Stimulated activated CD8-positive, alpha-beta memory T cell treated with anti-CD3 and anti-CD28 coated beads, Interleukin-7, amount 100 ng/mL, for 4 hours (primary cell): ENCODE measurements at regions not wholly inside any gene's neighbourhood (a gene's known extent, or its start where the extent isn't known, plus 50 kb on each side); places are given as distances from the start of the nearest gene placed in this dataset.

Experiments
- DNase-seq, 2 donors: peaks; one replicate each; pipeline ENCODE4 v3.0.0-alpha.2; 2020; ENCODE audit warnings: low read depth in 2 of 2

- DNase-seq, result no peak
These were observed 154.0 kb upstream of the SYT13 start for GRCh38 chr11:45440111-45440510.

GRCh38 chr11:45436966-45437365 lies 150.8 kb upstream of the SYT13 start:
- DNase-seq, result no peak

- no peak for DNase-seq
These were observed 150.0 kb upstream of the SYT13 start for GRCh38 chr11:45436118-45436517.

- DNase-seq, result no peak
These were observed 149.6 kb upstream of the SYT13 start for GRCh38 chr11:45435706-45436105.

- DNase-seq, result no peak
These were observed 146.8 kb upstream of the SYT13 start for GRCh38 chr11:45432910-45433309.

- DNase-seq, result no peak
These were observed 146.0 kb upstream of the SYT13 start for GRCh38 chr11:45432100-45432499.

GRCh38 chr11:45431046-45432018 lies 145.2 kb upstream of the SYT13 start:
- no peak for DNase-seq

GRCh38 chr11:45430361-45430760 lies 144.2 kb upstream of the SYT13 start:
- no peak for DNase-seq

GRCh38 chr11:45429719-45430118 lies 143.6 kb upstream of the SYT13 start:
- no peak for DNase-seq

GRCh38 chr11:45428541-45429230 lies 142.5 kb upstream of the SYT13 start:
- no peak for DNase-seq

GRCh38 chr11:45428116-45428515 lies 142.0 kb upstream of the SYT13 start:
- DNase-seq, result no peak

GRCh38 chr11:45424411-45425180 lies 138.5 kb upstream of the SYT13 start:
- DNase-seq, result no peak

- no peak for DNase-seq
These were observed 137.5 kb upstream of the SYT13 start for GRCh38 chr11:45423475-45424120.

GRCh38 chr11:45423036-45423435 lies 136.9 kb upstream of the SYT13 start:
- no peak for DNase-seq

GRCh38 chr11:45414088-45414487 lies 127.9 kb upstream of the SYT13 start:
- DNase-seq, result no peak

- no peak for DNase-seq
These were observed 127.2 kb upstream of the SYT13 start for GRCh38 chr11:45413156-45413858.

GRCh38 chr11:45412521-45412920 lies 126.4 kb upstream of the SYT13 start:
- no peak for DNase-seq

GRCh38 chr11:45412051-45412471 lies 125.9 kb upstream of the SYT13 start:
- DNase-seq, result no peak

- DNase-seq, result no peak
These were observed 125.2 kb upstream of the SYT13 start for GRCh38 chr11:45411228-45411946.
